ENCODE measurements at regions not wholly inside any gene's neighbourhood (a gene's known extent, or its start where the extent isn't known, plus 50 kb on each side); places are given as distances from the start of the nearest gene placed in this dataset.

DNA sequence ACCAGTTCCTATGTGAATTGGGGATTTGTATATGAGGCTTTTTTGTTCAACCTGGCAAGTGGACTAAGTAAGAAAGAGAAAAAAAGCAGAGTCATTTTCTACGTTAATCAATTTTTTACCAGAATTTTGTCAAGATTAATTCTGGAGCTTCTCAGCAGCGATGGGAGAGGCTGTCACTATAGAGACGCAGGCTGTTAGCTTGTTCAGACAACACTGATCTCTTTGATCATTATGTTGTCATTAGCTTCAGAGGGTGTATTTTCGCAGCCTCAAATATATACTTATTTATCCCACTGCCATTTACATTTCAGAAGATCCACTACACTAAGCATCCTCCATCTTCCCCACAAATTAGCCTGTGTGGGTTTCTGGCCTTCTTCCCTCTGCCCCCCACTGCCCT is 196.7 kb upstream of the PFKP start:
- TF ChIP-seq, protein P1, sequence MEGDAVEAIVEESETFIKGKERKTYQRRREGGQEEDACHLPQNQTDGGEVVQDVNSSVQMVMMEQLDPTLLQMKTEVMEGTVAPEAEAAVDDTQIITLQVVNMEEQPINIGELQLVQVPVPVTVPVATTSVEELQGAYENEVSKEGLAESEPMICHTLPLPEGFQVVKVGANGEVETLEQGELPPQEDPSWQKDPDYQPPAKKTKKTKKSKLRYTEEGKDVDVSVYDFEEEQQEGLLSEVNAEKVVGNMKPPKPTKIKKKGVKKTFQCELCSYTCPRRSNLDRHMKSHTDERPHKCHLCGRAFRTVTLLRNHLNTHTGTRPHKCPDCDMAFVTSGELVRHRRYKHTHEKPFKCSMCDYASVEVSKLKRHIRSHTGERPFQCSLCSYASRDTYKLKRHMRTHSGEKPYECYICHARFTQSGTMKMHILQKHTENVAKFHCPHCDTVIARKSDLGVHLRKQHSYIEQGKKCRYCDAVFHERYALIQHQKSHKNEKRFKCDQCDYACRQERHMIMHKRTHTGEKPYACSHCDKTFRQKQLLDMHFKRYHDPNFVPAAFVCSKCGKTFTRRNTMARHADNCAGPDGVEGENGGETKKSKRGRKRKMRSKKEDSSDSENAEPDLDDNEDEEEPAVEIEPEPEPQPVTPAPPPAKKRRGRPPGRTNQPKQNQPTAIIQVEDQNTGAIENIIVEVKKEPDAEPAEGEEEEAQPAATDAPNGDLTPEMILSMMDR (IDR thresholded peaks at IDR 0.05), result no peak
- TF ChIP-seq POLR2A (IDR thresholded peaks at IDR 0.05), result no peak
